Trophoblast cell (in vitro differentiated cells and primary cell): ENCODE measurements at regions not wholly inside any gene's neighbourhood (a gene's known extent, or its start where the extent isn't known, plus 50 kb on each side); places are given as distances from the start of the nearest gene placed in this dataset.

Experiments
- DNase-seq, 2 donors: peaks; one replicate each; pipeline ENCODE4 v3.0.0-alpha.2; 2016
- H2AFZ ChIP-seq: 2 replicates; pipeline ENCODE4 v1.6.1; 2013; ENCODE audit warnings: low read length, moderate library complexity, mild to moderate bottlenecking; ENCODE audit not compliant: insufficient read depth, poor library complexity
- H2AK5ac ChIP-seq: 2 replicates; pipeline ENCODE4 v1.6.1; 2013; ENCODE audit warnings: mild to moderate bottlenecking, low read length
- H2BK120ac ChIP-seq: 2 replicates; pipeline ENCODE4 v1.6.1; 2013; ENCODE audit warnings: low read length, mild to moderate bottlenecking, moderate library complexity; ENCODE audit not compliant: insufficient read depth, poor library complexity
- H2BK12ac ChIP-seq: 2 replicates; pipeline ENCODE4 v1.6.1; 2013; ENCODE audit warnings: mild to moderate bottlenecking, low read length, moderate library complexity
- H2BK5ac ChIP-seq: 2 replicates; pipeline ENCODE4 v1.6.1; 2013; ENCODE audit warnings: low read length, low read depth, moderate library complexity, mild to moderate bottlenecking; ENCODE audit not compliant: poor library complexity
- H3K14ac ChIP-seq: 2 replicates; pipeline ENCODE4 v1.6.1; 2013; ENCODE audit warnings: mild to moderate bottlenecking, low read length
- H3K18ac ChIP-seq: 2 replicates; pipeline ENCODE4 v1.6.1; 2013; ENCODE audit warnings: mild to moderate bottlenecking, low read length
- H3K23ac ChIP-seq: 2 replicates; pipeline ENCODE4 v1.6.1; 2013; ENCODE audit warnings: low read length
- H3K27ac ChIP-seq: 2 replicates; pipeline ENCODE4 v1.5.1; 2013; ENCODE audit warnings: low read depth, mild to moderate bottlenecking, inconsistent platforms, low read length, moderate library complexity
- H3K27me3 ChIP-seq: 2 replicates; pipeline ENCODE4 v1.6.1; 2013; ENCODE audit warnings: inconsistent platforms, mild to moderate bottlenecking, low read length, moderate library complexity; ENCODE audit not compliant: insufficient read depth
- H3K36me3 ChIP-seq, 2 experiments: 1 replicate in 1 of 2; 2 replicates in 1 of 2; pipeline ENCODE4 v1.6.1; 2013; ENCODE audit warnings: low read length in 2 of 2, mild to moderate bottlenecking in 2 of 2, moderate library complexity in 1 of 2; ENCODE audit not compliant: insufficient read depth in 2 of 2, control insufficient read depth in 1 of 2
- H3K4ac ChIP-seq: 2 replicates; pipeline ENCODE4 v1.6.1; 2013; ENCODE audit warnings: low read depth, mild to moderate bottlenecking, low read length, moderate library complexity
- H3K4me1 ChIP-seq, 2 experiments: 1 replicate in 1 of 2; 2 replicates in 1 of 2; pipeline ENCODE4 v1.6.1; 2013; ENCODE audit warnings: low read length in 2 of 2, mild to moderate bottlenecking in 2 of 2, moderate library complexity in 1 of 2; ENCODE audit not compliant: insufficient read depth in 2 of 2, control insufficient read depth in 1 of 2
- H3K4me2 ChIP-seq: 2 replicates; pipeline ENCODE4 v1.6.1; 2013; ENCODE audit warnings: inconsistent platforms, mild to moderate bottlenecking, low read length, moderate library complexity
- H3K4me3 ChIP-seq: 2 replicates; pipeline ENCODE4 v1.5.1; 2013; ENCODE audit warnings: mild to moderate bottlenecking, low read depth, low read length, inconsistent platforms
- H3K79me1 ChIP-seq: one replicate; pipeline ENCODE4 v1.6.1; 2013; ENCODE audit warnings: low read length
- H3K79me2 ChIP-seq: 2 replicates; pipeline ENCODE4 v1.6.1; 2013; ENCODE audit warnings: low read length, mild to moderate bottlenecking; ENCODE audit not compliant: control insufficient read depth, insufficient read depth, poor library complexity
- H3K9ac ChIP-seq: 2 replicates; pipeline ENCODE4 v1.6.1; 2013; ENCODE audit warnings: mild to moderate bottlenecking, low read length
- H3K9me3 ChIP-seq: 2 replicates; pipeline ENCODE4 v1.6.1; 2013; ENCODE audit warnings: low read depth, mild to moderate bottlenecking, control low read depth, inconsistent platforms, low read length; ENCODE audit not compliant: insufficient read depth
- H4K12ac ChIP-seq: 2 replicates; pipeline ENCODE4 v1.6.1; 2013; ENCODE audit warnings: low read depth, mild to moderate bottlenecking, low read length, moderate library complexity
- H4K8ac ChIP-seq: 2 replicates; pipeline ENCODE4 v1.6.1; 2013; ENCODE audit warnings: low read depth, mild to moderate bottlenecking, low read length, moderate library complexity
- H4K91ac ChIP-seq: one replicate; pipeline ENCODE4 v1.6.1; 2013; ENCODE audit warnings: low read depth, mild to moderate bottlenecking, low read length, moderate library complexity
- WGBS: extraction: QIAGEN DNeasy Blood & Tissue Kit; methylation state at CpG from one replicate; pipeline ENCODE4 v1.1.7; 2013; ENCODE audit warnings: missing lambda C conversion rate; ENCODE audit not compliant: insufficient read length, insufficient coverage; ENCODE audit errors: extremely low coverage; 5-methylcytosine and 5-hydroxymethylcytosine counted together

DNA sequence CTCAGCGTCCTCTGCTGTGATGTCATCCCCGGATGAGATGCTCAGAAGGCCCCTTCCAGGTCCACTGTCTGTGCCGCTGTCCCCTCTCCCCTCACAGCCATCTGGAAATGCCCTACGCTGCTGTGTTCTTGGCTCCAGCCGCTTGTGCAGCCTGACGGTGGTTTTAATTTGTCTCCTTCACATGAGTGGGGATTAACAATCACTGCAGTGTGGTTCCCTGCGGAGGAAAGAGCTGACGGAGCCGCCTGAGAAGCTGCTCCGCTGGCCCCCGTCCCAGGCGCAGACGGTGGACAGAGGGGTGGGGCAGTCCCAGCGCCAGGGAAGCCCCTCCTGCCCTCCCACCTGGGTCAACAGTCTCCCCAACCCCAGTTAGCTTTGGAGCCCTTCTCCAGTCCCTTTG, 67.5 kb upstream of the PHF21B start:
- H2AFZ ChIP-seq: no peak overlapping the region
- no peak overlapping the region for H3K23ac ChIP-seq

DNA sequence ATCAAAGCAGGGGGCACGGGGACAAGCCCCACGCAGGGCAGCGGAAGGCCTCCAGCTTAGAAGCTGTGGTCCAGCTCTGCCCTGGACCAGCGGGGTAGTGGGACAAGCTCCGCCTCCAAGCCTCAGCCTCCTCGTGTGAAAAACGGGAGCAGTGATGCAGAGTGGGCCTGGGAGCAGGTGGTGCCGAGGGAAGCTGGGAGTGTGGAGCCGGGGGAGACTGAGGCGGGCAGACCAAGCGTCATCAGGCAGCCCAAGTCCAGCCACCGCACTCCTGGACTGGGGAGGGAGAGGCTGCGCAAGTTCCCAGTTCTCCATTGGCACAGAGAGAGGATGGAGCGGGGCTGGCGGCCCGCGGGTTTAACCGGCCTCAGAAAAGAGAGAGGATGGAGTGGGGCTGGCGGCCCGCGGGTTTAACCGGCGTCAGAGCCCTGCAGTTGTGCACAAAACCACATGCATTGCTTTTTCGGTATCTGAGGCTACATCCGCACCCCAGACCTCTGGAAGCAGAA, 68.1 kb upstream of the PHF21B start:
- Histone ChIP-seq H3K9me3 (peaks cover 2% of the 10 kb centered on the region), H3K18ac (no peak overlapping the region), H4K12ac (no peak overlapping the region), H4K91ac (no peak overlapping the region), H3K79me1 (no peaks in the 10 kb centered on the region), H3K36me3 (no peaks in the 10 kb centered on the region), H2BK12ac (no peak overlapping the region), H3K4me1 (no peaks in the 10 kb centered on the region), H4K8ac (no peak overlapping the region), H2AFZ (no peak overlapping the region), H3K79me2 (no peaks in the 10 kb centered on the region), H3K27ac (no peak overlapping the region), H3K14ac (no peak overlapping the region), H3K4ac (no peak overlapping the region), H2AK5ac (no peak overlapping the region), H2BK120ac (no peak overlapping the region), H3K4me2 (no peak overlapping the region), H3K27me3 (no peaks in the 10 kb centered on the region), H3K9ac (no peak overlapping the region), H3K23ac (no peak overlapping the region), H3K4me3 (no peak overlapping the region), H2BK5ac (no peak overlapping the region)
- no peak for DNase-seq
- no CpG with 5 or more reads among the region's 25 CpGs for WGBS

More for the DNA sequence above, 67.5 kb upstream of the PHF21B start:
- no peak overlapping the region for H2BK12ac ChIP-seq
- H3K36me3 ChIP-seq: no peaks in the 10 kb centered on the region
- peaks cover 2% of the 10 kb centered on the region for H3K9me3 ChIP-seq
- no peak overlapping the region for H2BK120ac ChIP-seq
- no peaks in the 10 kb centered on the region for H3K79me2 ChIP-seq
- H3K27ac ChIP-seq: no peak overlapping the region
- peaks cover 2% of the 10 kb centered on the region in 2 experiments for H3K4me1 ChIP-seq
- H3K18ac ChIP-seq: no peak overlapping the region
- no peak overlapping the region for H2AK5ac ChIP-seq
- no peaks in the 10 kb centered on the region for H3K27me3 ChIP-seq
- DNase-seq: no peak
- no peak overlapping the region for H3K9ac ChIP-seq
- H2BK5ac ChIP-seq: no peak overlapping the region
- no peak overlapping the region for H4K8ac ChIP-seq
- H4K12ac ChIP-seq: no peak overlapping the region
- H3K4me2 ChIP-seq: no peak overlapping the region
- H3K79me1 ChIP-seq: no peaks in the 10 kb centered on the region
- no peak overlapping the region for H3K4me3 ChIP-seq
- no peak overlapping the region for H4K91ac ChIP-seq
- WGBS: no CpG with 5 or more reads among the region's 14 CpGs
- H3K4ac ChIP-seq: no peak overlapping the region
- no peak overlapping the region for H3K14ac ChIP-seq

DNA sequence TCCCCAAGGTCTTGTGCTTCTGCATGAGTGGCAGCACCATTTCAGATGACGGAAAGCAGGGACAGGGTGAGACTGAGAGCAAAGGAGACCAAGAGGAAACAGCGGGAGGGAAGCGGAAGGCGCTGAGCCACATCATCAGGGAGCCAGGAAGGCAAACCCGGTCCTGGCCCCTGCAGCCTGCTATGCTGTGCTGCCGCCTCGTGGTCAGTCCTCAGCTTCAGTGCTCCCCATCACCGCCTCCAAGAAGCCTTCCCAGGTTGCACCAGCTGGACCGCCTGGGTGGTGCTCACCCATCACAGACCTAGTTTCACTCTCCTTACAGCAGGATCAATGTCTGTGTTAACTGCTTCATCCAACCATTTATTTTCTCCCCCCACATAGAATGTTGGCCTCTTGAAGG, 73.0 kb upstream of the PHF21B start:
- H3K79me1 ChIP-seq: no peaks in the 10 kb centered on the region
- H2AK5ac ChIP-seq: no peak overlapping the region
- no peak overlapping the region for H4K91ac ChIP-seq
- H3K14ac ChIP-seq: no peak overlapping the region
- H3K18ac ChIP-seq: no peak overlapping the region
- no peak overlapping the region for H4K8ac ChIP-seq
- no peak overlapping the region for H2BK5ac ChIP-seq
- no peak overlapping the region for H3K4me2 ChIP-seq
- no peak overlapping the region for H3K4ac ChIP-seq
- peak; percentile 24 to 58 for DNase-seq
- H3K4me3 ChIP-seq: no peak overlapping the region
- H3K9ac ChIP-seq: no peak overlapping the region
- H2BK12ac ChIP-seq: no peak overlapping the region
- no peak overlapping the region for H3K27ac ChIP-seq
- no CpG with 5 or more reads among the region's 9 CpGs for WGBS
- no peak overlapping the region for H2AFZ ChIP-seq
- H4K12ac ChIP-seq: no peak overlapping the region
- no peak overlapping the region for H2BK120ac ChIP-seq
- no peaks in the 10 kb centered on the region for H3K36me3 ChIP-seq
- no peaks in the 10 kb centered on the region for H3K79me2 ChIP-seq
- H3K4me1 ChIP-seq: no peaks in the 10 kb centered on the region
- no peaks in the 10 kb centered on the region for H3K9me3 ChIP-seq
- no peaks in the 10 kb centered on the region for H3K27me3 ChIP-seq
- H3K23ac ChIP-seq: no peak overlapping the region

DNA sequence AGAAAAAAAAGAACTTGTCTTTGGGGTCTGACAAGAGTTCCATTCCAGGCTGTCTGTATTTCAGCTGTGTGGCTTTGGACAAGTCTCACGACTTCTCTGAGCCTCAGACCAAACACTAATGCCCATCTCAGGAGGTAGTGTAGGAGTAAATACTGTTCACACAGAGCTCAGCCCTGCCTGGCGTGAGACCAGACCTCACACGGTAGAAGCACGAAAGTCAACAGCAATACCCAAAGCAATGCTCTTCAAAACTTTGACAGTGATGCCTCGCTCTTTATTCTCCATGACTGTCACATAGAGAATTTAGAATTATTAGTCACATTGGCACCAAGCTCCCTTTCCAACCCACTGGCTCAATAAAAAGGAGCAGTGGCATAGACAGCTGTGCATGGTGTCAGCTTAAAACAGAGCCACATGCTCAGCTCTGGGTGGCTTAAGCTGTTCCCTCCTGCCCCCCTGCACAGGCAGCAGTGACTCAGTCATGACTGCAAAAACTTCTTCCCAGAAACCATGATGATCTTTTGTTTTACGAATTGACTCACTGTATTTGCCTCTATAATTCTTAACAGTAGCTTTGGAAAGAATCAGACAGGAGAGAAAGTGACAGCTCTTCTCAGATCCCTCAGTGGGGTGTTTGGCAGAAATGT, 74.0 kb upstream of the PHF21B start:
- H2AFZ ChIP-seq: no peak overlapping the region
- no peak overlapping the region for H2BK12ac ChIP-seq
- DNase-seq: no peak
- no peak overlapping the region for H4K8ac ChIP-seq
- no peak overlapping the region for H2AK5ac ChIP-seq
- no peaks in the 10 kb centered on the region for H3K4me1 ChIP-seq
- no peak overlapping the region for H3K27ac ChIP-seq
- H3K4me3 ChIP-seq: no peak overlapping the region
- H3K18ac ChIP-seq: no peak overlapping the region
- H3K23ac ChIP-seq: no peak overlapping the region
- H3K27me3 ChIP-seq: no peaks in the 10 kb centered on the region
- H3K36me3 ChIP-seq: no peaks in the 10 kb centered on the region
- WGBS: no CpG with 5 or more reads among the region's 6 CpGs
- no peaks in the 10 kb centered on the region for H3K79me1 ChIP-seq
- H3K4me2 ChIP-seq: no peak overlapping the region
- H4K91ac ChIP-seq: no peak overlapping the region
- H3K9ac ChIP-seq: no peak overlapping the region
- H3K79me2 ChIP-seq: no peaks in the 10 kb centered on the region
- no peak overlapping the region for H2BK120ac ChIP-seq
- H2BK5ac ChIP-seq: no peak overlapping the region
- H3K9me3 ChIP-seq: no peaks in the 10 kb centered on the region
- no peak overlapping the region for H3K4ac ChIP-seq
- H4K12ac ChIP-seq: no peak overlapping the region
- H3K14ac ChIP-seq: no peak overlapping the region
